A673 (cell line): ENCODE measurements at regions not wholly inside any gene's neighbourhood (a gene's known extent, or its start where the extent isn't known, plus 50 kb on each side); places are given as distances from the start of the nearest gene placed in this dataset.

Source experiments
- CTCF ChIP-seq: fragments of 300-800, 200-600 bp; sonication (generic); conservative IDR thresholded peaks from 2 replicates; pipeline ENCODE4 v1.5.1; 2017; ENCODE audit warnings: low read depth, mild to moderate bottlenecking, antibody characterized with exemption, low read length, moderate library complexity, mixed read lengths
- EZH2 ChIP-seq: fragments of 200-600 bp; sonication (generic); IDR thresholded peaks from 2 replicates; pipeline ENCODE4 v1.6.1; 2017; ENCODE audit warnings: borderline replicate concordance, low read depth, mild to moderate bottlenecking, mixed read lengths, antibody characterized with exemption, low read length; ENCODE audit not compliant: poor library complexity, severe bottlenecking

- no peak for TF ChIP-seq CTCF
- no peak for TF ChIP-seq EZH2
These were observed 90.5 kb upstream of the ABCC4 start for GRCh38 chr13:95391785-95392184.
